SK-N-MC (cell line): ENCODE measurements at regions not wholly inside any gene's neighbourhood (a gene's known extent, or its start where the extent isn't known, plus 50 kb on each side); places are given as distances from the start of the nearest gene placed in this dataset.

ENCODE experiments used
- EZH2 ChIP-seq: fragments of 200-600 bp; sonication (generic); IDR thresholded peaks from one replicate; pipeline ENCODE4 v1.6.1; 2017; ENCODE audit warnings: antibody characterized with exemption
- FOXP2 ChIP-seq: optimal IDR thresholded peaks from 2 replicates; pipeline ENCODE3; 2011; ENCODE audit warnings: mild to moderate bottlenecking, moderate library complexity; ENCODE audit not compliant: insufficient read depth; ENCODE audit errors: extremely low read length, control extremely low read depth
- POLR2AphosphoS5 ChIP-seq: IDR thresholded peaks from 2 replicates; pipeline ENCODE4 v1.6.1; 2012; ENCODE audit warnings: mild to moderate bottlenecking, low read depth, low read length, borderline replicate concordance

- TF ChIP-seq POLR2AphosphoS5 (no peak), EZH2 (no peak), FOXP2 (no peak)
These were observed 548.3 kb upstream of the ANKRD30A start for GRCh38 chr10:36577126-36577525.
